ENCODE measurements at regions not wholly inside any gene's neighbourhood (a gene's known extent, or its start where the extent isn't known, plus 50 kb on each side); places are given as distances from the start of the nearest gene placed in this dataset.

DNA sequence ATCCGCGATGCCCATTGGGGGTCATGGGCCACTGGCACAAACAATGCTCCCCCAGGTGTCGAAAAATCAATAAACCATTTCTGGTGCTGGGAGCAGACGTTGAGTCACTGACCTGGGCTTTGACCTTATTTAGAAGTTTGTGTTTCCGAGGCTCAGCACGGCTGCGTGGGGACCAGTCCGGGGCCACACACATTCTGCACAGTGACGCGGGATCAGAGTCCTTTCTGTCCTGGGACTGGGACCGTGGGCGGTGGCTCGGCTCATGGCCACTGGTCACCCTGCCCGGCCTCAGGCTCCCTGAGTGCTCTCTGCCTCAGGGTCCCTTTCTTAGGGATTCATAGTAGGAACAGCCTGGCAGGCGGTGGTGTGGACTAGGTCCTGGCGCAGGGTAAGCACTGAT is 1266.0 kb downstream of the BRD1 start:
- TF ChIP-seq, protein P1, sequence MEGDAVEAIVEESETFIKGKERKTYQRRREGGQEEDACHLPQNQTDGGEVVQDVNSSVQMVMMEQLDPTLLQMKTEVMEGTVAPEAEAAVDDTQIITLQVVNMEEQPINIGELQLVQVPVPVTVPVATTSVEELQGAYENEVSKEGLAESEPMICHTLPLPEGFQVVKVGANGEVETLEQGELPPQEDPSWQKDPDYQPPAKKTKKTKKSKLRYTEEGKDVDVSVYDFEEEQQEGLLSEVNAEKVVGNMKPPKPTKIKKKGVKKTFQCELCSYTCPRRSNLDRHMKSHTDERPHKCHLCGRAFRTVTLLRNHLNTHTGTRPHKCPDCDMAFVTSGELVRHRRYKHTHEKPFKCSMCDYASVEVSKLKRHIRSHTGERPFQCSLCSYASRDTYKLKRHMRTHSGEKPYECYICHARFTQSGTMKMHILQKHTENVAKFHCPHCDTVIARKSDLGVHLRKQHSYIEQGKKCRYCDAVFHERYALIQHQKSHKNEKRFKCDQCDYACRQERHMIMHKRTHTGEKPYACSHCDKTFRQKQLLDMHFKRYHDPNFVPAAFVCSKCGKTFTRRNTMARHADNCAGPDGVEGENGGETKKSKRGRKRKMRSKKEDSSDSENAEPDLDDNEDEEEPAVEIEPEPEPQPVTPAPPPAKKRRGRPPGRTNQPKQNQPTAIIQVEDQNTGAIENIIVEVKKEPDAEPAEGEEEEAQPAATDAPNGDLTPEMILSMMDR (IDR thresholded peaks at IDR 0.05) = no peak
- TF ChIP-seq POLR2AphosphoS5 (IDR thresholded peaks at IDR 0.05; ENCODE audit: low read depth, low read length) = no peak
- TF ChIP-seq SIN3A (IDR thresholded peaks at IDR 0.05; ENCODE audit: borderline replicate concordance, insufficient read depth, low read depth, low read length) = no peak
- TF ChIP-seq TCF7L2 (IDR thresholded peaks at IDR 0.05; ENCODE audit: low read depth, low read length) = no peak
- TF ChIP-seq, protein P2, sequence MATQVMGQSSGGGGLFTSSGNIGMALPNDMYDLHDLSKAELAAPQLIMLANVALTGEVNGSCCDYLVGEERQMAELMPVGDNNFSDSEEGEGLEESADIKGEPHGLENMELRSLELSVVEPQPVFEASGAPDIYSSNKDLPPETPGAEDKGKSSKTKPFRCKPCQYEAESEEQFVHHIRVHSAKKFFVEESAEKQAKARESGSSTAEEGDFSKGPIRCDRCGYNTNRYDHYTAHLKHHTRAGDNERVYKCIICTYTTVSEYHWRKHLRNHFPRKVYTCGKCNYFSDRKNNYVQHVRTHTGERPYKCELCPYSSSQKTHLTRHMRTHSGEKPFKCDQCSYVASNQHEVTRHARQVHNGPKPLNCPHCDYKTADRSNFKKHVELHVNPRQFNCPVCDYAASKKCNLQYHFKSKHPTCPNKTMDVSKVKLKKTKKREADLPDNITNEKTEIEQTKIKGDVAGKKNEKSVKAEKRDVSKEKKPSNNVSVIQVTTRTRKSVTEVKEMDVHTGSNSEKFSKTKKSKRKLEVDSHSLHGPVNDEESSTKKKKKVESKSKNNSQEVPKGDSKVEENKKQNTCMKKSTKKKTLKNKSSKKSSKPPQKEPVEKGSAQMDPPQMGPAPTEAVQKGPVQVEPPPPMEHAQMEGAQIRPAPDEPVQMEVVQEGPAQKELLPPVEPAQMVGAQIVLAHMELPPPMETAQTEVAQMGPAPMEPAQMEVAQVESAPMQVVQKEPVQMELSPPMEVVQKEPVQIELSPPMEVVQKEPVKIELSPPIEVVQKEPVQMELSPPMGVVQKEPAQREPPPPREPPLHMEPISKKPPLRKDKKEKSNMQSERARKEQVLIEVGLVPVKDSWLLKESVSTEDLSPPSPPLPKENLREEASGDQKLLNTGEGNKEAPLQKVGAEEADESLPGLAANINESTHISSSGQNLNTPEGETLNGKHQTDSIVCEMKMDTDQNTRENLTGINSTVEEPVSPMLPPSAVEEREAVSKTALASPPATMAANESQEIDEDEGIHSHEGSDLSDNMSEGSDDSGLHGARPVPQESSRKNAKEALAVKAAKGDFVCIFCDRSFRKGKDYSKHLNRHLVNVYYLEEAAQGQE (IDR thresholded peaks at IDR 0.05; ENCODE audit: insufficient read depth in 1 of 2, low read depth in 2 of 2, low read length in 1 of 2) = no peak

Data from Panc1 (cell line).